Psoas muscle (tissue), 7 donors: ENCODE measurements at regions not wholly inside any gene's neighbourhood (a gene's known extent, or its start where the extent isn't known, plus 50 kb on each side); places are given as distances from the start of the nearest gene placed in this dataset.

Source experiments
- ATAC-seq, 4 donors: fragments of 200-7000 bp; cut with Tn5 transposase; one replicate each; pipeline ENCODE4 v1.9.1; 2020; ENCODE audit warnings: moderate library complexity in 3 of 4, mild to moderate bottlenecking in 2 of 4
- DNase-seq, 2 donors: peaks; one replicate each; pipeline ENCODE4 v3.0.0-alpha.2; 2020
- H3K27ac ChIP-seq: fragments of 200-600 bp; one replicate; pipeline ENCODE4 v1.8.0; 2022
- H3K27me3 ChIP-seq, 3 donors: fragments of 200-600 bp in 1 of 3; one replicate each; pipeline versions ENCODE4 v1.6.1 to v1.8.0; 2013 to 2022; ENCODE audit warnings: low read length in 2 of 3, mild to moderate bottlenecking in 2 of 3, moderate library complexity in 1 of 3; ENCODE audit not compliant: insufficient read depth in 3 of 3
- H3K36me3 ChIP-seq, 2 donors: fragments of 200-600 bp in 1 of 2; one replicate each; pipeline versions ENCODE4 v1.6.1 to v1.8.0; 2013 to 2022; ENCODE audit warnings: low read depth in 1 of 2, mild to moderate bottlenecking in 1 of 2, moderate library complexity in 1 of 2; ENCODE audit not compliant: insufficient read depth in 1 of 2
- H3K4me1 ChIP-seq: fragments of 200-600 bp; one replicate; pipeline ENCODE4 v1.8.0; 2022
- H3K4me3 ChIP-seq: fragments of 200-600 bp; one replicate; pipeline ENCODE4 v1.8.0; 2022; ENCODE audit warnings: mild to moderate bottlenecking
- H3K9me3 ChIP-seq: fragments of 200-600 bp; one replicate; pipeline ENCODE4 v1.8.0; 2022
- CTCF ChIP-seq: fragments of 200-600 bp; IDR thresholded peaks from one replicate; pipeline ENCODE4 v1.8.0; 2022; ENCODE audit warnings: antibody characterized with exemption
- WGBS, 3 donors: extraction: QIAGEN DNeasy Blood & Tissue Kit; methylation state at CpG; one replicate each; pipeline versions ENCODE4 v1.1.6 to v1.1.7; 2013; 5-methylcytosine and 5-hydroxymethylcytosine counted together
- intact Hi-C, 2 donors: fragments of 100-400 bp; cut with DNase I; formaldehyde crosslinking; loops; one replicate each; pipeline versions ENCODE4 v1.11.0 to v1.14.2; 2022
- donor health status: healthy with polysubstance abuse.
- donor health status: DM: no; HTN: no; CAD: no; lungs with moderate emphysema.
- donor health status: Bipolar disorder and iron deficiency.
- donor health status: healthy.
- donor health status: DM: yes; HTN: yes; CAD: no.
- donor health status: DM: no; HTN: no; CAD: no.
- donor health status: DM: yes; HTN: yes; CAD: no.

- H3K4me3 ChIP-seq, result peak overlapping the region; percentile 33
- 43 to 66% (median 45%) methylated on average over 6 of the region's 6 CpGs for WGBS, 3 donors
- H3K9me3 ChIP-seq, result no peaks in the 10 kb centered on the region
- peak overlapping the region; percentile 82 for H3K27ac ChIP-seq
- peak; percentile 91 to 96 (median 96) for ATAC-seq
- H3K27me3 ChIP-seq, result no peaks in the 10 kb centered on the region
- peak in 1 of 2 donors; percentile 67 for DNase-seq
- TF ChIP-seq CTCF, result no peak
- no peaks in the 10 kb centered on the region for H3K36me3 ChIP-seq
- intact Hi-C loops, result loop anchor here (5.0 kb wide), 3 partner anchors 176 to 236 kb away; no protein-coding TSS in a partner anchor
- H3K4me1 ChIP-seq, result peaks cover 5% of the 10 kb centered on the region
These were observed 239.3 kb downstream of the MAF start for GRCh38 chr16:79361132-79361751.

- peak overlapping the region; percentile 82 for H3K27ac ChIP-seq
- peaks cover 5% of the 10 kb centered on the region for H3K4me1 ChIP-seq
- intact Hi-C loops, result loop anchor here (5.0 kb wide), 3 partner anchors 177 to 237 kb away; no protein-coding TSS in a partner anchor
- no peak for DNase-seq
- H3K36me3 ChIP-seq, result no peaks in the 10 kb centered on the region
- TF ChIP-seq CTCF, result no peak
- 85 to 90% (median 87%) methylated on average over 2 of the region's 2 CpGs for WGBS, 3 donors
- H3K4me3 ChIP-seq, result no peak overlapping the region
- ATAC-seq, result no peak
- H3K9me3 ChIP-seq, result no peaks in the 10 kb centered on the region
- no peaks in the 10 kb centered on the region for H3K27me3 ChIP-seq
These were observed 240.3 kb downstream of the MAF start for GRCh38 chr16:79360267-79360666.

- Histone ChIP-seq H3K4me3 (no peak overlapping the region), H3K27ac (no peak overlapping the region), H3K36me3 (no peaks in the 10 kb centered on the region), H3K4me1 (peaks cover 5% of the 10 kb centered on the region), H3K27me3 (no peaks in the 10 kb centered on the region), H3K9me3 (no peaks in the 10 kb centered on the region)
- ATAC-seq, result no peak
- DNase-seq, result no peak
- no peak for TF ChIP-seq CTCF
- WGBS, 3 donors, result 66 to 83% (median 70%) methylated on average over 4 of the region's 4 CpGs
- intact Hi-C loops, result no loop called here
These were observed 241.5 kb downstream of the MAF start for GRCh38 chr16:79359082-79359481.

- H3K9me3 ChIP-seq, result no peaks in the 10 kb centered on the region
- no peaks in the 10 kb centered on the region for H3K27me3 ChIP-seq
- 37 to 71% (median 46%) methylated on average over 9 of the region's 9 CpGs for WGBS, 3 donors
- intact Hi-C loops, result no loop called here
- TF ChIP-seq CTCF, result no peak
- ATAC-seq (no peak), DNase-seq (no peak)
- H3K4me3 ChIP-seq, result no peak overlapping the region
- peaks cover 5% of the 10 kb centered on the region for H3K4me1 ChIP-seq
- no peaks in the 10 kb centered on the region for H3K36me3 ChIP-seq
- H3K27ac ChIP-seq, result no peak overlapping the region
These were observed 242.3 kb downstream of the MAF start for GRCh38 chr16:79358188-79358587.
